Esophagus squamous epithelium (tissue), 5 donors: ENCODE measurements at regions not wholly inside any gene's neighbourhood (a gene's known extent, or its start where the extent isn't known, plus 50 kb on each side); places are given as distances from the start of the nearest gene placed in this dataset.

Source experiments
- DNase-seq: peaks from one replicate; lab custom pipeline; 2025; lab: John Stamatoyannopoulos, UW
- H3K27ac ChIP-seq, 4 donors: fragments of 200-600 bp; sonication (generic); one replicate each; pipeline ENCODE4 v1.5.1; 2016 to 2019; ENCODE audit warnings: mild to moderate bottlenecking in 1 of 4
- H3K27me3 ChIP-seq, 4 donors: fragments of 200-600 bp; sonication (generic); 1 replicate in 3 of 4; 2 replicates in 1 of 4; pipeline versions ENCODE4 v1.5.1 to v1.6.0; 2017 to 2021; ENCODE audit warnings: antibody characterized with exemption in 1 of 4
- H3K36me3 ChIP-seq, 3 donors: fragments of 200-600 bp; sonication (generic); one replicate each; pipeline ENCODE4 v1.5.1; 2016 to 2019
- H3K4me1 ChIP-seq, 3 donors: fragments of 200-600 bp; sonication (generic); one replicate each; pipeline ENCODE4 v1.5.1; 2017 to 2019
- H3K4me3 ChIP-seq, 4 donors: fragments of 200-600 bp; sonication (generic); 1 replicate in 3 of 4; 2 replicates in 1 of 4; pipeline ENCODE4 v1.5.1; 2016 to 2019; ENCODE audit warnings: mild to moderate bottlenecking in 2 of 4, moderate library complexity in 1 of 4
- H3K9me3 ChIP-seq, 3 donors: fragments of 200-600 bp; sonication (generic); one replicate each; pipeline ENCODE4 v1.5.1; 2016 to 2019
- POLR2A ChIP-seq, 4 donors: fragments of 450-650 bp; IDR thresholded peaks; one replicate each; pipeline ENCODE4 v1.6.1; 2017; ENCODE audit warnings: antibody characterized with exemption in 4 of 4, mild to moderate bottlenecking in 4 of 4, moderate library complexity in 3 of 4
- WGBS, 2 donors: methylation state at CpG; one replicate each; pipeline ENCODE4 v1.1.5; 2018; 5-methylcytosine and 5-hydroxymethylcytosine counted together
- intact Hi-C: fragments of 100-400 bp; cut with DNase I; formaldehyde crosslinking; loops from one replicate; pipeline ENCODE4 v1.15.0; 2022
- TF ChIP-seq, protein P1 (sequence below), 6 experiments: fragments of 450-650 bp in 4 of 6; fragments of 200-600 bp in 2 of 6; sonication (generic) in 2 of 6; IDR thresholded peaks; one replicate each; pipeline ENCODE4 v1.5.1; 2016 to 2019; ENCODE audit warnings: antibody characterized with exemption in 6 of 6, mild to moderate bottlenecking in 4 of 6, moderate library complexity in 4 of 6
- donor health status: DM: yes; HTN: yes; CAD: no.

DNA sequence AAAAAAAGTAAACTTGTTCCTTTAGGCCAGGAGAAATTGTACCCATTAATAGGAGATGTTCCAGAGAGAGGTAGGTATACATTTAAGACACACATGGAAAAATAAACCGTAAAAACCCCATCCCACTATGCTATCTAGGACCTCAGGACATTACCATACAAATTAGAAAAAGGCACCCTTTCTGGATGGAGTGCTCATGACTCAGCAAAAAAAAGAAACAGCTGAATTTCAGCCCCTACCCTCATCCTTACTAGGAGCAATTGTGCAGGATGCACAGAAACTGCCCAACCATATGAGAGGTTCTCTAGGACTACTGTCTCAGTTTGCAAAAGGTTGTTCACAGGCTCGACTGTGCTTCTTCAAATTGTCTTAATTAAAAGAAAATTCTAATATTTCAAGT, 368.2 kb downstream of the HINT1 start:
- WGBS, 2 donors: 58 to 59% methylated on average over 2 of the region's 2 CpGs
- H3K36me3 ChIP-seq: no peaks in the 10 kb centered on the region
- TF ChIP-seq POLR2A (IDR thresholded peaks at IDR 0.05): no peak
- TF ChIP-seq, protein P1, sequence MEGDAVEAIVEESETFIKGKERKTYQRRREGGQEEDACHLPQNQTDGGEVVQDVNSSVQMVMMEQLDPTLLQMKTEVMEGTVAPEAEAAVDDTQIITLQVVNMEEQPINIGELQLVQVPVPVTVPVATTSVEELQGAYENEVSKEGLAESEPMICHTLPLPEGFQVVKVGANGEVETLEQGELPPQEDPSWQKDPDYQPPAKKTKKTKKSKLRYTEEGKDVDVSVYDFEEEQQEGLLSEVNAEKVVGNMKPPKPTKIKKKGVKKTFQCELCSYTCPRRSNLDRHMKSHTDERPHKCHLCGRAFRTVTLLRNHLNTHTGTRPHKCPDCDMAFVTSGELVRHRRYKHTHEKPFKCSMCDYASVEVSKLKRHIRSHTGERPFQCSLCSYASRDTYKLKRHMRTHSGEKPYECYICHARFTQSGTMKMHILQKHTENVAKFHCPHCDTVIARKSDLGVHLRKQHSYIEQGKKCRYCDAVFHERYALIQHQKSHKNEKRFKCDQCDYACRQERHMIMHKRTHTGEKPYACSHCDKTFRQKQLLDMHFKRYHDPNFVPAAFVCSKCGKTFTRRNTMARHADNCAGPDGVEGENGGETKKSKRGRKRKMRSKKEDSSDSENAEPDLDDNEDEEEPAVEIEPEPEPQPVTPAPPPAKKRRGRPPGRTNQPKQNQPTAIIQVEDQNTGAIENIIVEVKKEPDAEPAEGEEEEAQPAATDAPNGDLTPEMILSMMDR (IDR thresholded peaks at IDR 0.05): no peak

DNA sequence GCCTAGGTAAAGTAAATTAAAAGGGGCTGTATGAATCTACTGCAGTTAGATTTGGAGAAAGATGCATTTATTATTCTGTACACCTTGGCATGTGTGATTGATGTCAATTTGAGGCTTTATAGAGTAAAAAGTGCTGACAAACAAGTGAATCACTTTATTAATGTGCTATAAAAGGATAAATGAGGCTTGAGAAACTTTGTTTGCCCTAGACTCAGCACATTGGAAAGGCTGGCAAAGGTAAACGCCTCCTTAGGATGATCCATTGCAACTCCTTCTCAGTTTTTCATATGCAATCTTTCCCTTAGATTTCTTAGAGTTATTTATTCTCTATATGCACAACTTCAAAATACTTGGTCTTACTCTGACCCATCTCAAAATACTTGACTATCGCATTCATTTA, 369.0 kb downstream of the HINT1 start:
- intact Hi-C loops: no loop called here
- no peak for DNase-seq
- Histone ChIP-seq H3K27ac (no peak overlapping the region), H3K4me1 (no peaks in the 10 kb centered on the region), H3K4me3 (no peak overlapping the region), H3K9me3 (no peaks in the 10 kb centered on the region), H3K36me3 (no peaks in the 10 kb centered on the region), H3K27me3 (no peaks in the 10 kb centered on the region)
- 33 to 62% methylated on average over 2 of the region's 2 CpGs for WGBS, 2 donors
- no peak for TF ChIP-seq POLR2A (IDR thresholded peaks at IDR 0.05)
- TF ChIP-seq, protein P1 (IDR thresholded peaks at IDR 0.05): no peak

More for the DNA sequence above, 368.2 kb downstream of the HINT1 start:
- no peaks in the 10 kb centered on the region for H3K27me3 ChIP-seq
- H3K27ac ChIP-seq: no peak overlapping the region
- H3K9me3 ChIP-seq: no peaks in the 10 kb centered on the region
- intact Hi-C loops: no loop called here
- H3K4me1 ChIP-seq: no peaks in the 10 kb centered on the region
- no peak overlapping the region for H3K4me3 ChIP-seq
- DNase-seq: no peak

DNA sequence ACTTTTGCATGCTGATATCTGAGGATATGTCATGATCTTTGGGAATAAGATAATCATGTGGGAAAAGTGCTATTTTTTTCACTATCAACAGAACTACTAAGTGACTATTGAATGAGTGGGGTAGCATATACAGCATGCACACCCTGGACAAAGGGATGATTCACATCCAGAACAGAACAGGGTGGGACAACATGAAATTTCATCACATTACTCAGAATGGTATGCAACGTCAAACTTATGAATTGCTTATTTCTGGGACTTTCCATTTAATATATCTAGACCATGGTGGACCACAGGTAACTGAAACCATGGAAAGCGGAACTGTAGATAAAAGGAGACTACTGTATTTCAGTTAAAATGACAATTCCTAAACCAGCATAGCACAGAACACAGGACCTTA, 370.0 kb downstream of the HINT1 start:
- H3K36me3 ChIP-seq: no peaks in the 10 kb centered on the region
- DNase-seq: no peak
- intact Hi-C loops: no loop called here
- 62 to 73% methylated on average over 2 of the region's 2 CpGs for WGBS, 2 donors
- no peaks in the 10 kb centered on the region for H3K27me3 ChIP-seq
- H3K9me3 ChIP-seq: no peaks in the 10 kb centered on the region
- H3K27ac ChIP-seq: no peak overlapping the region
- no peak overlapping the region for H3K4me3 ChIP-seq
- no peaks in the 10 kb centered on the region for H3K4me1 ChIP-seq
- TF ChIP-seq POLR2A (IDR thresholded peaks at IDR 0.05): no peak
- TF ChIP-seq, protein P1 (IDR thresholded peaks at IDR 0.05): no peak

DNA sequence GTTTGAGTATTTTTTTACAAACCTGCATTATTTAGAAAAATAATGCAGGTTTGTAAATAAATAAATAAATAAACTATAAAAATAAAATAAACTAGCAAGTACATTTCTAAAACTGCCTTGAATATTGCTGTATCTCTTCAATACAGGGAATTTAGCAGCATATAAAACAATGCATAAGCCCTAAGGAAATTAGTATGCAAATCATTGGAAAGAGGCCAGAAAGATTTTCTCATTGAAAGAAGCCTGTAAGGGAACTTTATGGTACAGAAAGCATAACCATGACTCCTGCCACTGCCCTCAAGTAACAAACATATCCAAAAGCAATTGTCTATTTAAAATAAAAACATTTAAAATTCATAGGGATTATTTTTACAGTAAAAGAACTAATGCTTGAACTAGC, 387.3 kb downstream of the HINT1 start:
- Histone ChIP-seq H3K36me3 (no peaks in the 10 kb centered on the region), H3K4me1 (no peaks in the 10 kb centered on the region), H3K4me3 (no peak overlapping the region), H3K27me3 (no peaks in the 10 kb centered on the region), H3K27ac (no peak overlapping the region), H3K9me3 (no peaks in the 10 kb centered on the region)
- TF ChIP-seq POLR2A (IDR thresholded peaks at IDR 0.05): no peak
- TF ChIP-seq, protein P1 (IDR thresholded peaks at IDR 0.05): no peak
- no peak for DNase-seq
- intact Hi-C loops: no loop called here

DNA sequence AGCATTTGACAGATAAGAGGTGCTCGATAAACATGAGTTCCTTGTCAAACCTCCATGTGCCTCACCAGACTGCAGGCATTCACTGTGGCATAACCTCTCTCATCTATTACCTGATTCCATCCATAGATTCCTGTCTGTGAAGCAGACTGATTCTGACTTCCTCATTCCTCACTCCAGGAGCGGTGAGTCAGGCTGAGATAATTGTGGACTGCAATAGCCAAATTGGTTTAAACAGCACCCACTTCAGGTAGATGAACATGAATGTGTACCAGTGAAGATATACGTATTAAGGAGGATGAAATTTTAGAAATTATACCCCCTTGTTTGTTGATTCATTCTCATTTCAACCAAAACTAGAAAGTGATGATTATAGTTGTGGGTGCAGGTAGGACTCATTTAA, 391.2 kb downstream of the HINT1 start:
- H3K4me1 ChIP-seq: no peaks in the 10 kb centered on the region
- H3K27ac ChIP-seq: no peak overlapping the region
- no peaks in the 10 kb centered on the region for H3K36me3 ChIP-seq
- no peaks in the 10 kb centered on the region for H3K27me3 ChIP-seq
- DNase-seq: no peak
- WGBS, 2 donors: 52 to 57% methylated on average over 3 of the region's 3 CpGs
- intact Hi-C loops: no loop called here
- TF ChIP-seq POLR2A (IDR thresholded peaks at IDR 0.05): no peak
- TF ChIP-seq, protein P1 (IDR thresholded peaks at IDR 0.05): no peak
- H3K4me3 ChIP-seq: no peak overlapping the region
- no peaks in the 10 kb centered on the region for H3K9me3 ChIP-seq
